Mucosa of descending colon (tissue), 3 donors: ENCODE measurements at regions not wholly inside any gene's neighbourhood (a gene's known extent, or its start where the extent isn't known, plus 50 kb on each side); places are given as distances from the start of the nearest gene placed in this dataset.

Source experiments
- ATAC-seq: fragments of 200-7000 bp; cut with Tn5 transposase; one replicate; pipeline ENCODE4 v1.9.1; 2020; ENCODE audit warnings: mild to moderate bottlenecking, moderate library complexity
- DNase-seq, 3 donors: peaks; one replicate each; pipeline ENCODE4 v3.0.0-alpha.2; 2020
- H3K36me3 ChIP-seq: fragments of 200-600 bp; one replicate; pipeline ENCODE4 v1.8.0; 2021; ENCODE audit warnings: low read depth, mild to moderate bottlenecking
- H3K4me1 ChIP-seq: fragments of 200-600 bp; one replicate; pipeline ENCODE4 v1.8.0; 2021; ENCODE audit warnings: low read depth, mild to moderate bottlenecking
- H3K4me3 ChIP-seq: fragments of 200-600 bp; one replicate; pipeline ENCODE4 v1.8.0; 2021; ENCODE audit warnings: mild to moderate bottlenecking
- H3K9me3 ChIP-seq: fragments of 200-600 bp; one replicate; pipeline ENCODE4 v1.8.0; 2021; ENCODE audit warnings: mild to moderate bottlenecking
- intact Hi-C, 2 donors: fragments of 100-400 bp; cut with DNase I in 1 of 2; cut with micrococcal nuclease in 1 of 2; formaldehyde crosslinking; loops; one replicate each; pipeline versions ENCODE4 v1.11.0 to v1.11.1; 2022; cut with DNase I, micrococcal nuclease
- TF ChIP-seq, protein P1 (sequence below): fragments of 200-600 bp; IDR thresholded peaks from one replicate; pipeline ENCODE4 v1.8.0; 2022; ENCODE audit warnings: antibody characterized with exemption, mild to moderate bottlenecking
- donor health status: DM: no; HTN: no; CAD: no; lungs with moderate emphysema.
- donor health status: DM: no; HTN: no; CAD: no.
- donor health status: DM: no; HTN: yes; CAD: no.

GRCh38 chr2:105600602-105600948, 144.1 kb upstream of the NCK2 start:
- Histone ChIP-seq H3K4me3 (no peak overlapping the region), H3K36me3 (no peaks in the 10 kb centered on the region), H3K4me1 (no peaks in the 10 kb centered on the region), H3K9me3 (no peaks in the 10 kb centered on the region)
- TF ChIP-seq, protein P1, sequence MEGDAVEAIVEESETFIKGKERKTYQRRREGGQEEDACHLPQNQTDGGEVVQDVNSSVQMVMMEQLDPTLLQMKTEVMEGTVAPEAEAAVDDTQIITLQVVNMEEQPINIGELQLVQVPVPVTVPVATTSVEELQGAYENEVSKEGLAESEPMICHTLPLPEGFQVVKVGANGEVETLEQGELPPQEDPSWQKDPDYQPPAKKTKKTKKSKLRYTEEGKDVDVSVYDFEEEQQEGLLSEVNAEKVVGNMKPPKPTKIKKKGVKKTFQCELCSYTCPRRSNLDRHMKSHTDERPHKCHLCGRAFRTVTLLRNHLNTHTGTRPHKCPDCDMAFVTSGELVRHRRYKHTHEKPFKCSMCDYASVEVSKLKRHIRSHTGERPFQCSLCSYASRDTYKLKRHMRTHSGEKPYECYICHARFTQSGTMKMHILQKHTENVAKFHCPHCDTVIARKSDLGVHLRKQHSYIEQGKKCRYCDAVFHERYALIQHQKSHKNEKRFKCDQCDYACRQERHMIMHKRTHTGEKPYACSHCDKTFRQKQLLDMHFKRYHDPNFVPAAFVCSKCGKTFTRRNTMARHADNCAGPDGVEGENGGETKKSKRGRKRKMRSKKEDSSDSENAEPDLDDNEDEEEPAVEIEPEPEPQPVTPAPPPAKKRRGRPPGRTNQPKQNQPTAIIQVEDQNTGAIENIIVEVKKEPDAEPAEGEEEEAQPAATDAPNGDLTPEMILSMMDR = no peak
- intact Hi-C loops = no loop called here
- DNase-seq (no peak), ATAC-seq (no peak)

GRCh38 chr2:105600037-105600442, 144.7 kb upstream of the NCK2 start:
- intact Hi-C loops = no loop called here
- Histone ChIP-seq H3K9me3 (no peaks in the 10 kb centered on the region), H3K4me1 (no peaks in the 10 kb centered on the region), H3K36me3 (no peaks in the 10 kb centered on the region), H3K4me3 (no peak overlapping the region)
- TF ChIP-seq, protein P1 = no peak
- ATAC-seq (no peak), DNase-seq (no peak)

GRCh38 chr2:105598829-105599698, 145.6 kb upstream of the NCK2 start:
- Histone ChIP-seq H3K36me3 (no peaks in the 10 kb centered on the region), H3K9me3 (no peaks in the 10 kb centered on the region), H3K4me3 (no peak overlapping the region), H3K4me1 (no peaks in the 10 kb centered on the region)
- DNase-seq (no peak), ATAC-seq (no peak)
- intact Hi-C loops = no loop called here
- TF ChIP-seq, protein P1 = no peak

DNA sequence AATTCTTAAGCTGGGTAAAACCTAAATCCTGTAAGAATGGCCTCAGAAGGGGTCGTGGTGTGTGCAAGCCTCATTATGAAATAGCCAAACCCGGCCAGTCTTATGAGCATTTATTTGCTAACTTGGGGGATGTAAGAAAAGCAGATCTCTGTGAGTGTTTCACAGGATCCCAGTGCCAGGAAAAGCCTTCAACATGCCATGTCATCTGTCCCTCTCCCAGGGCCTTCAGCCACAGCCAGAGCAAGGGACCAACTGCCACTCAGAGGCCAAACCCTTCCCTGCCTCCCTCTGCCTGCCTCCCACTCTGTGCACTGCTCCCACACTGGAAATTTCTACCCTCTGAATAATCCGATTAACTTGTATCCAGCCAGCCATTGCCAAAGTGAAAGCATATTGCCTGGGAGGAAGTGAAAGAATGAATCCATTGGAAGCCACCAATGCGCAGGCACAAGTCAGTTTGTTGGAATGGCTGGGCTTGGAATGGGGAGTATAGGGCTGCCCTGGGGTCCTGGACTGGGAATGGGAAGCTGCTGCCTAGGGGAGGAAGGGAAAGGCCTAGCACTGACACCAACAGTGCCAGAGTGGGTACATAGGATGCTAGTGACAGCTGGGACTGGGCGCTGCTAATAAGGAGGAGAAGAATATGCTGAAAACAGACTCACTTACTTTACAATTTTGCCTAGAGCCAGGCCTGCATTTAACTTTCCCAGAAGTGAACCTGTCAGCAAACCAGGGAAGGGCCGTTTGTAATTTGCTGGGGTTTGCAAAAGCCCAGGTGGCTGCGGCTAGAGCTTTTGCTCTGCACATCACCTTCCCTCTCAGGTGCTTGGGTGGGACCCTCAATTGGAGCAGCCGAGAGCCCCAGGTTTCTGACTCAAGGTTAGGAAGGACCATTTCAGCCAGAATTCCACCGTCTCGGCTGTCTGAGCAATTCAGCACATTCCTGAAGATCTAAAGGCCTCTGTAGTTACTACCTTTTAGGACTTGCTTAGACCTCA, 146.6 kb upstream of the NCK2 start:
- Histone ChIP-seq H3K9me3 (no peaks in the 10 kb centered on the region), H3K4me1 (no peaks in the 10 kb centered on the region), H3K4me3 (no peak overlapping the region), H3K36me3 (no peaks in the 10 kb centered on the region)
- ATAC-seq (no peak), DNase-seq (no peak)
- TF ChIP-seq, protein P1 = no peak
- intact Hi-C loops = no loop called here

- intact Hi-C loops = no loop called here
- ATAC-seq = no peak
- H3K4me1 ChIP-seq = no peaks in the 10 kb centered on the region
- H3K36me3 ChIP-seq = no peaks in the 10 kb centered on the region
- no peak for DNase-seq
- no peaks in the 10 kb centered on the region for H3K9me3 ChIP-seq
- TF ChIP-seq, protein P1 = no peak
- H3K4me3 ChIP-seq = no peak overlapping the region
Measured at GRCh38 chr2:105597011-105597805, 147.5 kb upstream of the NCK2 start.
